ENCODE measurements at regions not wholly inside any gene's neighbourhood (a gene's known extent, or its start where the extent isn't known, plus 50 kb on each side); places are given as distances from the start of the nearest gene placed in this dataset.

- WGBS (ENCODE audit: extremely low coverage, insufficient coverage, insufficient read length): no CpG with 5 or more reads among the region's 6 CpGs
- Histone ChIP-seq H3K36me3 (ENCODE audit: control insufficient read depth in 1 of 2, insufficient read depth in 2 of 2, low read length in 2 of 2) (no peaks in the 10 kb centered on the region), H3K14ac (ENCODE audit: low read length) (no peak overlapping the region)
Measured at GRCh38 chr4:14452764-14453163, 549.5 kb upstream of the CPEB2 start.

GRCh38 chr4:14458463-14458862 is 543.8 kb upstream of the CPEB2 start:
- no peaks in the 10 kb centered on the region for H3K4me1 ChIP-seq (ENCODE audit: control insufficient read depth in 1 of 2, insufficient read depth in 2 of 2, low read length in 2 of 2)

More at GRCh38 chr4:14452764-14453163, 549.5 kb upstream of the CPEB2 start:
- Histone ChIP-seq H3K27ac (ENCODE audit: low read depth, low read length) (no peak overlapping the region), H4K12ac (ENCODE audit: low read depth, low read length) (no peak overlapping the region), H3K79me1 (ENCODE audit: low read length) (no peaks in the 10 kb centered on the region), H3K9ac (ENCODE audit: low read length) (no peak overlapping the region), H2BK12ac (ENCODE audit: low read length) (no peak overlapping the region), H2BK120ac (ENCODE audit: insufficient read depth, low read length, poor library complexity) (no peak overlapping the region), H3K4me1 (ENCODE audit: control insufficient read depth in 1 of 2, insufficient read depth in 2 of 2, low read length in 2 of 2) (no peaks in the 10 kb centered on the region), H3K23ac (ENCODE audit: low read length) (no peak overlapping the region), H3K9me3 (ENCODE audit: insufficient read depth, low read depth, low read length) (no peaks in the 10 kb centered on the region), H3K79me2 (ENCODE audit: control insufficient read depth, insufficient read depth, low read length, poor library complexity) (no peaks in the 10 kb centered on the region), H3K27me3 (ENCODE audit: insufficient read depth, low read length) (no peaks in the 10 kb centered on the region), H3K4me2 (ENCODE audit: low read length) (no peak overlapping the region), H2BK5ac (ENCODE audit: low read depth, low read length, poor library complexity) (no peak overlapping the region), H2AK5ac (ENCODE audit: low read length) (no peak overlapping the region), H4K8ac (ENCODE audit: low read depth, low read length) (no peak overlapping the region), H3K18ac (ENCODE audit: low read length) (no peak overlapping the region), H2AFZ (ENCODE audit: insufficient read depth, low read length, poor library complexity) (no peak overlapping the region), H3K4me3 (ENCODE audit: low read depth, low read length) (no peak overlapping the region), H4K91ac (ENCODE audit: low read depth, low read length) (no peak overlapping the region), H3K4ac (ENCODE audit: low read depth, low read length) (no peak overlapping the region)
- no peak for DNase-seq

DNA sequence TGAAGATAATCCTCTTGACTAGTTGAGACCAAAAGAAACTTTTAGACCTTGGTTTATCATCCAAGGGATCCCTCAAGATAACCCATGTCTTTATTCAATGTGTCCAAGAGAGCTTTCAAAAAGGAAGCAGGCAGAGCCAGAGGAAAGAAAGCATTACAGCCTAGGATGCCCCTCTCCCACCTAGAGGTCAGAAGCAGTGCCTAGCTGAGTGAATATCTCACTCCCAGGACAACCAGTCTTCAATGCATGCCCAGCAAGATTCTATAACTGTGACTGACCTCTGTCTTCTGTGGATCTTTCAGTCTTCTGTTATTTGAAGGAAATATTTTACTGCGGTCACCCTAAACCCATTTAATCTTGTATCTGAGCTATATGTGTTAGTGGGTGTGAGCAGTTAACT is 537.2 kb upstream of the CPEB2 start:
- Histone ChIP-seq H2BK5ac (ENCODE audit: low read depth, low read length, poor library complexity) (no peak overlapping the region), H3K79me2 (ENCODE audit: control insufficient read depth, insufficient read depth, low read length, poor library complexity) (no peaks in the 10 kb centered on the region), H3K18ac (ENCODE audit: low read length) (no peak overlapping the region), H3K36me3 (ENCODE audit: control insufficient read depth in 1 of 2, insufficient read depth in 2 of 2, low read length in 2 of 2) (no peaks in the 10 kb centered on the region), H2AK5ac (ENCODE audit: low read length) (no peak overlapping the region), H3K23ac (ENCODE audit: low read length) (no peak overlapping the region), H3K4me1 (ENCODE audit: control insufficient read depth in 1 of 2, insufficient read depth in 2 of 2, low read length in 2 of 2) (no peaks in the 10 kb centered on the region), H3K27me3 (ENCODE audit: insufficient read depth, low read length) (no peaks in the 10 kb centered on the region), H2AFZ (ENCODE audit: insufficient read depth, low read length, poor library complexity) (no peak overlapping the region), H4K12ac (ENCODE audit: low read depth, low read length) (no peak overlapping the region), H3K27ac (ENCODE audit: low read depth, low read length) (no peak overlapping the region), H4K91ac (ENCODE audit: low read depth, low read length) (no peak overlapping the region), H3K9ac (ENCODE audit: low read length) (no peak overlapping the region), H3K79me1 (ENCODE audit: low read length) (no peaks in the 10 kb centered on the region), H3K9me3 (ENCODE audit: insufficient read depth, low read depth, low read length) (no peaks in the 10 kb centered on the region), H3K4me2 (ENCODE audit: low read length) (no peak overlapping the region), H3K14ac (ENCODE audit: low read length) (no peak overlapping the region), H2BK120ac (ENCODE audit: insufficient read depth, low read length, poor library complexity) (no peak overlapping the region), H4K8ac (ENCODE audit: low read depth, low read length) (no peak overlapping the region), H3K4ac (ENCODE audit: low read depth, low read length) (no peak overlapping the region), H2BK12ac (ENCODE audit: low read length) (no peak overlapping the region), H3K4me3 (ENCODE audit: low read depth, low read length) (no peak overlapping the region)
- no CpG with 5 or more reads among the region's 1 CpG for WGBS (ENCODE audit: extremely low coverage, insufficient coverage, insufficient read length)
- no peak for DNase-seq

More at GRCh38 chr4:14458463-14458862, 543.8 kb upstream of the CPEB2 start:
- Histone ChIP-seq H3K4me3 (ENCODE audit: low read depth, low read length) (no peak overlapping the region), H3K4me2 (ENCODE audit: low read length) (no peak overlapping the region), H3K18ac (ENCODE audit: low read length) (no peak overlapping the region), H2BK5ac (ENCODE audit: low read depth, low read length, poor library complexity) (no peak overlapping the region), H3K9ac (ENCODE audit: low read length) (no peak overlapping the region), H2BK120ac (ENCODE audit: insufficient read depth, low read length, poor library complexity) (no peak overlapping the region), H4K12ac (ENCODE audit: low read depth, low read length) (no peak overlapping the region), H3K79me1 (ENCODE audit: low read length) (no peaks in the 10 kb centered on the region), H2AFZ (ENCODE audit: insufficient read depth, low read length, poor library complexity) (no peak overlapping the region), H3K23ac (ENCODE audit: low read length) (no peak overlapping the region), H4K91ac (ENCODE audit: low read depth, low read length) (no peak overlapping the region), H3K9me3 (ENCODE audit: insufficient read depth, low read depth, low read length) (no peaks in the 10 kb centered on the region), H2BK12ac (ENCODE audit: low read length) (no peak overlapping the region), H3K4ac (ENCODE audit: low read depth, low read length) (no peak overlapping the region), H3K36me3 (ENCODE audit: control insufficient read depth in 1 of 2, insufficient read depth in 2 of 2, low read length in 2 of 2) (no peaks in the 10 kb centered on the region), H4K8ac (ENCODE audit: low read depth, low read length) (no peak overlapping the region), H3K27ac (ENCODE audit: low read depth, low read length) (no peak overlapping the region), H3K27me3 (ENCODE audit: insufficient read depth, low read length) (no peaks in the 10 kb centered on the region), H3K79me2 (ENCODE audit: control insufficient read depth, insufficient read depth, low read length, poor library complexity) (no peaks in the 10 kb centered on the region), H3K14ac (ENCODE audit: low read length) (no peak overlapping the region), H2AK5ac (ENCODE audit: low read length) (no peak overlapping the region)
- WGBS (ENCODE audit: extremely low coverage, insufficient coverage, insufficient read length): no CpG with 5 or more reads among the region's 2 CpGs
- no peak for DNase-seq

GRCh38 chr4:14465507-14465906 is 536.8 kb upstream of the CPEB2 start:
- H3K18ac ChIP-seq (ENCODE audit: low read length): no peak overlapping the region
- no peak overlapping the region for H3K4ac ChIP-seq (ENCODE audit: low read depth, low read length)
- H3K9me3 ChIP-seq (ENCODE audit: insufficient read depth, low read depth, low read length): no peaks in the 10 kb centered on the region
- H3K14ac ChIP-seq (ENCODE audit: low read length): no peak overlapping the region
- no peak overlapping the region for H3K4me3 ChIP-seq (ENCODE audit: low read depth, low read length)
- H3K23ac ChIP-seq (ENCODE audit: low read length): no peak overlapping the region
- no peak overlapping the region for H2AK5ac ChIP-seq (ENCODE audit: low read length)
- H3K79me2 ChIP-seq (ENCODE audit: control insufficient read depth, insufficient read depth, low read length, poor library complexity): no peaks in the 10 kb centered on the region
- no CpG with 5 or more reads among the region's 5 CpGs for WGBS (ENCODE audit: extremely low coverage, insufficient coverage, insufficient read length)
- no peak overlapping the region for H3K9ac ChIP-seq (ENCODE audit: low read length)
- no peak overlapping the region for H2BK120ac ChIP-seq (ENCODE audit: insufficient read depth, low read length, poor library complexity)
- no peak overlapping the region for H3K4me2 ChIP-seq (ENCODE audit: low read length)
- no peaks in the 10 kb centered on the region for H3K27me3 ChIP-seq (ENCODE audit: insufficient read depth, low read length)
- no peak for DNase-seq
- H3K79me1 ChIP-seq (ENCODE audit: low read length): no peaks in the 10 kb centered on the region
- no peak overlapping the region for H3K27ac ChIP-seq (ENCODE audit: low read depth, low read length)
- H2AFZ ChIP-seq (ENCODE audit: insufficient read depth, low read length, poor library complexity): no peak overlapping the region
- H4K91ac ChIP-seq (ENCODE audit: low read depth, low read length): no peak overlapping the region
- H4K12ac ChIP-seq (ENCODE audit: low read depth, low read length): no peak overlapping the region
- H4K8ac ChIP-seq (ENCODE audit: low read depth, low read length): no peak overlapping the region
- H3K36me3 ChIP-seq (ENCODE audit: control insufficient read depth in 1 of 2, insufficient read depth in 2 of 2, low read length in 2 of 2): no peaks in the 10 kb centered on the region
- H2BK12ac ChIP-seq (ENCODE audit: low read length): no peak overlapping the region
- no peak overlapping the region for H2BK5ac ChIP-seq (ENCODE audit: low read depth, low read length, poor library complexity)
- no peaks in the 10 kb centered on the region for H3K4me1 ChIP-seq (ENCODE audit: control insufficient read depth in 1 of 2, insufficient read depth in 2 of 2, low read length in 2 of 2)

Measured in trophoblast cell (in vitro differentiated cells and primary cell).